GM23248 (cell line): ENCODE measurements at regions not wholly inside any gene's neighbourhood (a gene's known extent, or its start where the extent isn't known, plus 50 kb on each side); places are given as distances from the start of the nearest gene placed in this dataset.

Source experiments
- DNase-seq: peaks from one replicate; pipeline ENCODE4 v3.0.0-alpha.2; 2015
- H2AFZ ChIP-seq: fragments of 200-600 bp; sonication (generic); 2 replicates; pipeline ENCODE4 v1.6.1; 2016; ENCODE audit warnings: antibody characterized with exemption
- H3F3A ChIP-seq: fragments of 200-600 bp; sonication (generic); 2 replicates; pipeline ENCODE4 v1.6.1; 2016; ENCODE audit warnings: mild to moderate bottlenecking, antibody characterized with exemption, mixed run types; ENCODE audit not compliant: insufficient read depth
- H3K27ac ChIP-seq: fragments of 200-600 bp; sonication (generic); 2 replicates; pipeline ENCODE4 v1.5.1; 2016; ENCODE audit warnings: mild to moderate bottlenecking
- H3K27me3 ChIP-seq: fragments of 200-600 bp; sonication (generic); replicated peaks from 2 replicates; pipeline ENCODE4 v1.6.1; 2016; ENCODE audit warnings: mild to moderate bottlenecking; ENCODE audit not compliant: insufficient read depth
- H3K36me3 ChIP-seq: fragments of 200-600 bp; sonication (generic); 2 replicates; pipeline ENCODE4 v1.6.1; 2016; ENCODE audit warnings: low read depth, mild to moderate bottlenecking
- H3K4me1 ChIP-seq: fragments of 200-600 bp; sonication (generic); 2 replicates; pipeline ENCODE4 v1.6.1; 2016; ENCODE audit warnings: mild to moderate bottlenecking; ENCODE audit not compliant: insufficient read depth
- H3K4me2 ChIP-seq: fragments of 200-600 bp; sonication (generic); one replicate; pipeline ENCODE4 v1.6.1; 2016; ENCODE audit warnings: mild to moderate bottlenecking; ENCODE audit not compliant: unreplicated experiment
- H3K4me3 ChIP-seq: fragments of 200-600 bp; sonication (generic); 2 replicates; pipeline ENCODE4 v1.5.1; 2016; ENCODE audit warnings: mild to moderate bottlenecking
- H3K79me2 ChIP-seq: fragments of 200-600 bp; sonication (generic); 2 replicates; pipeline ENCODE4 v1.6.1; 2016; ENCODE audit warnings: mild to moderate bottlenecking; ENCODE audit not compliant: insufficient read depth
- H3K9ac ChIP-seq: fragments of 200-600 bp; sonication (generic); 2 replicates; pipeline ENCODE4 v1.6.1; 2016; ENCODE audit warnings: mild to moderate bottlenecking
- H3K9me2 ChIP-seq: fragments of 200-600 bp; sonication (generic); 2 replicates; pipeline ENCODE4 v1.6.1; 2016; ENCODE audit warnings: mixed run types, mild to moderate bottlenecking, moderate library complexity; ENCODE audit not compliant: insufficient read depth
- H3K9me3 ChIP-seq: fragments of 200-600 bp; sonication (generic); one replicate; pipeline ENCODE4 v1.6.1; 2017; ENCODE audit warnings: low read depth
- H4K20me1 ChIP-seq: fragments of 200-600 bp; sonication (generic); 2 replicates; pipeline ENCODE4 v1.6.0; 2016; ENCODE audit not compliant: insufficient read depth
- EZH2 ChIP-seq: fragments of 200-600 bp; sonication (generic); IDR thresholded peaks from 2 replicates; pipeline ENCODE4 v1.6.1; 2018; ENCODE audit warnings: antibody characterized with exemption, mild to moderate bottlenecking; ENCODE audit not compliant: insufficient read depth, poor library complexity, severe bottlenecking
- EZH2phosphoT487 ChIP-seq: fragments of 200-600 bp; sonication (generic); IDR thresholded peaks from 2 replicates; pipeline ENCODE4 v1.6.1; 2018; ENCODE audit warnings: antibody characterized with exemption, moderate library complexity, mild to moderate bottlenecking, low read depth; ENCODE audit not compliant: insufficient read depth
- WGBS, 2 experiments: methylation state at CpG; one replicate each; pipeline ENCODE4 v1.1.6; 2015 to 2017; ENCODE audit warnings: low lambda C conversion rate in 2 of 2, low coverage in 1 of 2; ENCODE audit errors: missing lambda C conversion rate in 2 of 2; 5-methylcytosine and 5-hydroxymethylcytosine counted together
- in situ Hi-C: fragments of 300-500 bp; cut with MboI; formaldehyde crosslinking; loops from 2 replicates; pipeline ENCODE4 v1.15.0; 2020

DNA sequence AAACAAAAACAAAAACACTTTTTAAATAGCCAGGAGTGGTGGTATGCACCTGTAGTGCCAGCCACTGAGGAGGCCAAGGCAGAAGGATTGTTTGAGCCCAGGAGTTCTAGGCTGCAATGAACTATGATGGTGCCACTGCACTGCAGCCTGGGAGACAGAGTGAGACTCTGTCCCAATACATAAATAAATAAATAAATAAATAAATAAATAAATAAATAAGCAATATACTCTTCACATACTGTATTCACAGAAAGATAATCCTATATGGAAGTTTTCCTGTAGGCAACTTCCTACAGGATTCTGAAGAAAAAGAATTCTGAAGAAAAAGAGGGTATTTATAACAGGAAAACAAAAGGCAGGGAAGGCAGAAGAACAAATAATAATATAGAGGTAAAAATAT is 293.3 kb upstream of the GRIA3 start:
- TF ChIP-seq EZH2phosphoT487 (no peak), EZH2 (no peak)
- no peaks in the 10 kb centered on the region for H3K79me2 ChIP-seq
- H3K9me2 ChIP-seq, result no peaks in the 10 kb centered on the region
- H3K4me1 ChIP-seq, result no peaks in the 10 kb centered on the region
- H3K4me3 ChIP-seq, result no peak overlapping the region
- H4K20me1 ChIP-seq, result no peaks in the 10 kb centered on the region
- H3K4me2 ChIP-seq, result no peak overlapping the region
- H3F3A ChIP-seq, result no peaks in the 10 kb centered on the region
- H3K27me3 ChIP-seq, result no peaks in the 10 kb centered on the region
- H3K9me3 ChIP-seq, result no peaks in the 10 kb centered on the region
- no peak for DNase-seq
- H3K27ac ChIP-seq, result no peak overlapping the region
- H3K36me3 ChIP-seq, result no peaks in the 10 kb centered on the region
- no peak overlapping the region for H3K9ac ChIP-seq
- in situ Hi-C loops, result no loop called here
- H2AFZ ChIP-seq, result no peak overlapping the region

- no peak overlapping the region for H2AFZ ChIP-seq
- H3K4me2 ChIP-seq, result no peak overlapping the region
- no peak overlapping the region for H3K4me3 ChIP-seq
- no peaks in the 10 kb centered on the region for H3K4me1 ChIP-seq
- H3F3A ChIP-seq, result no peaks in the 10 kb centered on the region
- no peaks in the 10 kb centered on the region for H4K20me1 ChIP-seq
- no peaks in the 10 kb centered on the region for H3K9me3 ChIP-seq
- no peak for TF ChIP-seq EZH2phosphoT487
- TF ChIP-seq EZH2, result no peak
- no peak overlapping the region for H3K27ac ChIP-seq
- H3K9ac ChIP-seq, result no peak overlapping the region
- no peaks in the 10 kb centered on the region for H3K9me2 ChIP-seq
- 40 to 50% methylated on average over 3 of the region's 7 CpGs for WGBS, 2 experiments
- H3K27me3 ChIP-seq, result no peaks in the 10 kb centered on the region
- no peaks in the 10 kb centered on the region for H3K79me2 ChIP-seq
- H3K36me3 ChIP-seq, result no peaks in the 10 kb centered on the region
- DNase-seq, result no peak
- in situ Hi-C loops, result no loop called here
These were observed 277.4 kb upstream of the GRIA3 start for GRCh38 chrX:122906726-122907125.

DNA sequence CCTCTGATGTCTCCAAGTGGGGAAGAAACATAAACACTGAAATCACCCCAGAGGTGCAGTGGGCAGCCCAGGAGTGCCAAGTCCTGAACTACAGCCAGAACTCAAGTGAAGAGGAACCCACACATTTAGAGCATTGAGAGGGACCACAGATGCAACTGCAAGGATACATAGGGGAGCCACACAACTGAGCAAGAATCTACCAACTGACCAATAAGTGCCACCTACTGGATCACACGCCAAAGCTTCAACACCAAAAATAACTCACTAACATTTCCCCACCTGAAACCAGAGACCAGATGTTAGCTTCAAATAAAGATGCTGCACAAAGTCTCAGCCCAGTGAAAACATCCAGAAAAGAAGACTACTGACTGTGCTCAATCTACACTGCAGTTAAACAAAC is 276.7 kb upstream of the GRIA3 start:
- Histone ChIP-seq H3K36me3 (no peaks in the 10 kb centered on the region), H3K79me2 (no peaks in the 10 kb centered on the region), H3K9me3 (no peaks in the 10 kb centered on the region), H3K9me2 (no peaks in the 10 kb centered on the region), H3K4me2 (no peak overlapping the region), H3K4me1 (no peaks in the 10 kb centered on the region), H3K4me3 (no peak overlapping the region), H3K27ac (no peak overlapping the region), H4K20me1 (no peaks in the 10 kb centered on the region), H3F3A (no peaks in the 10 kb centered on the region), H3K9ac (no peak overlapping the region), H2AFZ (no peak overlapping the region), H3K27me3 (no peaks in the 10 kb centered on the region)
- in situ Hi-C loops, result no loop called here
- no peak for DNase-seq
- TF ChIP-seq EZH2phosphoT487 (no peak), EZH2 (no peak)
- 47 to 88% methylated on average over 1 of the region's 1 CpG for WGBS, 2 experiments

DNA sequence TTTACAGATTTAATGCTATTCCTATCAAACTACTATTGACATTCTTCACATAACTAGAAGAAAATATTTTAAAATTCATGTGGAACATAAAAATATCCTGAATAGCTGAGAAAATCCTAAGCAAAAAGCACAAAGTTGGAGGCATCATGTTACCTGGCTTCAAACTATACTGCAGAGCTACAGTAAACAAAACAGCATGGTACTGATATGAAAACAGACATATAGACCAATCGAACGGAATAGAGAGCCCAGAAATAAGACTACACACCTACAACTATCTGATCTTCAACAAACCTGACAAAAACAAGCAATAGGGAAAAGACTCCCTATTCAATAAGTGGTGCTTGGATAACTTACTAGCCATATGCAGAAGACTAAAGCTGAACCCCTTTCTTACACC is 273.4 kb upstream of the GRIA3 start:
- Histone ChIP-seq H3K9me2 (no peaks in the 10 kb centered on the region), H2AFZ (no peak overlapping the region), H4K20me1 (no peaks in the 10 kb centered on the region), H3F3A (no peaks in the 10 kb centered on the region), H3K9me3 (no peaks in the 10 kb centered on the region), H3K4me1 (no peaks in the 10 kb centered on the region), H3K4me2 (no peak overlapping the region), H3K27me3 (no peaks in the 10 kb centered on the region), H3K79me2 (no peaks in the 10 kb centered on the region), H3K27ac (no peak overlapping the region), H3K36me3 (no peaks in the 10 kb centered on the region), H3K4me3 (no peak overlapping the region), H3K9ac (no peak overlapping the region)
- WGBS, 2 experiments, result 19 to 29% methylated on average over 2 of the region's 2 CpGs
- TF ChIP-seq EZH2 (no peak), EZH2phosphoT487 (no peak)
- in situ Hi-C loops, result no loop called here
- DNase-seq, result no peak

DNA sequence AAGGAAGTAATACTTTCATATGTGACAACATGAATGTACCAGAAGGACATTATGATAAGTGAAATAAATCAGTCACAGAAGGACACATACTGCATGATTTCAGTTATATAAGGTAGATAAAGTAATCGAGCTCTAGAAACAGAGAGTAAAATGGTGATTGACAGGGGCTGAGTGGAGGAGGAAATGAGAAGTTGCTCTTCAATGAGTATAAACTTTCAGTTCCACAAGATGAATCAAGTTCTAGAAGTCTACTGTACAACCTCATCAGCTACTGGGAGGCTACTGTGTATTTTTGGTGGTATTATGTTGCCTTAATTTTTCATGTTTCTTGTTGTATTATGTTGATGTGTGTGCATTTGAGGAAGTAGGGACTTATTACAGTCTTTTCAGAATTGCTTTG is 270.9 kb upstream of the GRIA3 start:
- TF ChIP-seq EZH2 (no peak), EZH2phosphoT487 (no peak)
- Histone ChIP-seq H3K27me3 (no peaks in the 10 kb centered on the region), H3K4me2 (no peak overlapping the region), H3K9me3 (no peaks in the 10 kb centered on the region), H3F3A (no peaks in the 10 kb centered on the region), H3K4me1 (no peaks in the 10 kb centered on the region), H3K9ac (no peak overlapping the region), H3K79me2 (no peaks in the 10 kb centered on the region), H4K20me1 (no peaks in the 10 kb centered on the region), H2AFZ (no peak overlapping the region), H3K36me3 (no peaks in the 10 kb centered on the region), H3K27ac (no peak overlapping the region), H3K9me2 (no peaks in the 10 kb centered on the region), H3K4me3 (no peak overlapping the region)
- no peak for DNase-seq
- in situ Hi-C loops, result no loop called here
- 50 to 57% methylated on average over 1 of the region's 1 CpG for WGBS, 2 experiments
